ENCODE measurements at regions not wholly inside any gene's neighbourhood (a gene's known extent, or its start where the extent isn't known, plus 50 kb on each side); places are given as distances from the start of the nearest gene placed in this dataset.

DNA sequence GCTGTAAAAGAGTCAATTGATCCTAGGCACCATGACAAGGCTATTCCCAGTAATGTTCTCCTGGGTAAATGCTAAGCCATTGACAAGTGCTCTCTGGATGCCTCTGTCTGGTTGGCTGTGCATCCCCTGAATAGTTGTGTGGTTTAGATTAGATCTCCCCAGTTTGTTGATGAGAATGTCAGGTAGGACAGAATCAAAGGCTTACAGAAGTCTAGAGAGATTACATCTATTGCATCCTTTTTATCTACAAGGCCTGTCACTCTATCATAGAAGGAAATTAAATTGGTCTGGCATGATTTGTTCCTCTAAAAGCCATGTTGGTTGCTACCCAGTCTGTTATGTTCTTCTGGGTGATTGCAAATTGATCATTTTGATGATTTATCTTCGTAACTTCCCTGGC lies 548.3 kb downstream of the GATA3 start:
- FAIRE-seq, result no peak

DNA sequence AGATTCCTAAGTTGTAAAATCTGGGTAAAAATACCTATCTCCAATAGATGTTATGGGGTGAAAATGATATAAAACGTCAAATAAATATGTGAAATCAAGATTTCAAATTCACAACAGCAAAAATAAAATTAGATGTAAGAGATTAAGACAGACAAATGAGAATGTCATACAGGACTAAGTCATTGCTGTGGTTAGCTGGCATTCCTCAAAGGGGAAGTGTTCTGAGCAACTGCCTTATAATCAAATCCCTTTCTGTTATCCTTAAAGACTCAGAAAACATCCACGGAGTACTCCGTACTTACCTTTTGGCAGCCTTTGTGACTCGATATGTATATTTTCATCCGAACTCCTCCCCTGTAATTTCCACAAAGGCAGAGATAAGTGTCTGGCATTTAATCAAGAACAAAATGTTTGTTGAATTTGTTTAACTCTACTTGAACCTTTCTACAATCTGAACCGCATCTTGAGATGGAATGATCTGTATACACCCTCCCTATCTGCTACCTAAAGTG lies 559.6 kb downstream of the GATA3 start:
- Histone ChIP-seq H3K9me1 (ENCODE audit: control insufficient read depth, extremely low read depth, insufficient read depth, low read length) (no peaks in the 10 kb centered on the region), H3K4me3 (ENCODE audit: control insufficient read depth in 2 of 3, extremely low read depth in 1 of 3, insufficient read depth in 2 of 3, low read depth in 1 of 3, low read length in 3 of 3) (no peak overlapping the region), H3K36me3 (ENCODE audit: control insufficient read depth in 2 of 2, extremely low read depth in 1 of 2, insufficient read depth in 2 of 2, low read length in 2 of 2) (no peaks in the 10 kb centered on the region), H3K4me2 (ENCODE audit: control insufficient read depth, extremely low read depth, insufficient read depth, low read depth, low read length) (peak overlapping the region; percentile 52), H3K79me2 (ENCODE audit: control insufficient read depth, insufficient read depth, low read length) (no peaks in the 10 kb centered on the region), H3K9me3 (ENCODE audit: control insufficient read depth, low read depth, low read length) (no peaks in the 10 kb centered on the region), H3K4me1 (ENCODE audit: control insufficient read depth, extremely low read depth, insufficient read depth, low read length) (peaks cover 20% of the 10 kb centered on the region), H4K20me1 (ENCODE audit: control insufficient read depth, extremely low read depth, insufficient read depth, low read length) (no peaks in the 10 kb centered on the region), H3K27ac (ENCODE audit: control insufficient read depth, insufficient read depth, low read length) (no peak overlapping the region), H3K27me3 (ENCODE audit: control insufficient read depth, extremely low read depth, insufficient read depth, low read length) (no peaks in the 10 kb centered on the region), H3K9ac (ENCODE audit: control insufficient read depth, extremely low read depth, insufficient read depth, low read length) (no peak overlapping the region), H2AFZ (ENCODE audit: control insufficient read depth, low read length) (peak overlapping the region; percentile 81)
- dilution Hi-C loops (cut with MboI; ENCODE audit: extremely low pct_ligation_motif_present, low sequenced_read_pairs), result no loop called here
- TF ChIP-seq EZH2 (IDR thresholded peaks at IDR 0.05; ENCODE audit: low read length), result no peak
- TF ChIP-seq, protein P1, sequence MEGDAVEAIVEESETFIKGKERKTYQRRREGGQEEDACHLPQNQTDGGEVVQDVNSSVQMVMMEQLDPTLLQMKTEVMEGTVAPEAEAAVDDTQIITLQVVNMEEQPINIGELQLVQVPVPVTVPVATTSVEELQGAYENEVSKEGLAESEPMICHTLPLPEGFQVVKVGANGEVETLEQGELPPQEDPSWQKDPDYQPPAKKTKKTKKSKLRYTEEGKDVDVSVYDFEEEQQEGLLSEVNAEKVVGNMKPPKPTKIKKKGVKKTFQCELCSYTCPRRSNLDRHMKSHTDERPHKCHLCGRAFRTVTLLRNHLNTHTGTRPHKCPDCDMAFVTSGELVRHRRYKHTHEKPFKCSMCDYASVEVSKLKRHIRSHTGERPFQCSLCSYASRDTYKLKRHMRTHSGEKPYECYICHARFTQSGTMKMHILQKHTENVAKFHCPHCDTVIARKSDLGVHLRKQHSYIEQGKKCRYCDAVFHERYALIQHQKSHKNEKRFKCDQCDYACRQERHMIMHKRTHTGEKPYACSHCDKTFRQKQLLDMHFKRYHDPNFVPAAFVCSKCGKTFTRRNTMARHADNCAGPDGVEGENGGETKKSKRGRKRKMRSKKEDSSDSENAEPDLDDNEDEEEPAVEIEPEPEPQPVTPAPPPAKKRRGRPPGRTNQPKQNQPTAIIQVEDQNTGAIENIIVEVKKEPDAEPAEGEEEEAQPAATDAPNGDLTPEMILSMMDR (optimal IDR thresholded peaks at IDR 0.05 in 1 of 3, IDR thresholded peaks at IDR 0.05 in 1 of 3, conservative IDR thresholded peaks at IDR 0.05 in 1 of 3; ENCODE audit: extremely low read depth in 1 of 3, insufficient read depth in 2 of 3, low read length in 3 of 3), result no peak
- FAIRE-seq, result peak; percentile 9
- DNase-seq (ENCODE audit: low read depth, low spot score), result no peak

More for the DNA sequence above, 548.3 kb downstream of the GATA3 start:
- Histone ChIP-seq H3K4me2 (ENCODE audit: control insufficient read depth, extremely low read depth, insufficient read depth, low read depth, low read length) (no peak overlapping the region), H3K79me2 (ENCODE audit: control insufficient read depth, insufficient read depth, low read length) (no peaks in the 10 kb centered on the region), H3K36me3 (ENCODE audit: control insufficient read depth in 2 of 2, extremely low read depth in 1 of 2, insufficient read depth in 2 of 2, low read length in 2 of 2) (no peaks in the 10 kb centered on the region), H3K9me1 (ENCODE audit: control insufficient read depth, extremely low read depth, insufficient read depth, low read length) (no peaks in the 10 kb centered on the region), H3K4me3 (ENCODE audit: control insufficient read depth in 2 of 3, extremely low read depth in 1 of 3, insufficient read depth in 2 of 3, low read depth in 1 of 3, low read length in 3 of 3) (no peak overlapping the region), H3K4me1 (ENCODE audit: control insufficient read depth, extremely low read depth, insufficient read depth, low read length) (peaks cover 10% of the 10 kb centered on the region), H3K9ac (ENCODE audit: control insufficient read depth, extremely low read depth, insufficient read depth, low read length) (no peak overlapping the region), H4K20me1 (ENCODE audit: control insufficient read depth, extremely low read depth, insufficient read depth, low read length) (no peaks in the 10 kb centered on the region), H3K27ac (ENCODE audit: control insufficient read depth, insufficient read depth, low read length) (no peak overlapping the region), H2AFZ (ENCODE audit: control insufficient read depth, low read length) (no peak overlapping the region), H3K9me3 (ENCODE audit: control insufficient read depth, low read depth, low read length) (no peaks in the 10 kb centered on the region), H3K27me3 (ENCODE audit: control insufficient read depth, extremely low read depth, insufficient read depth, low read length) (no peaks in the 10 kb centered on the region)
- DNase-seq (ENCODE audit: low read depth, low spot score), result no peak
- TF ChIP-seq, protein P1 (optimal IDR thresholded peaks at IDR 0.05 in 1 of 3, IDR thresholded peaks at IDR 0.05 in 1 of 3, conservative IDR thresholded peaks at IDR 0.05 in 1 of 3; ENCODE audit: extremely low read depth in 1 of 3, insufficient read depth in 2 of 3, low read length in 3 of 3), result no peak
- no peak for TF ChIP-seq EZH2 (IDR thresholded peaks at IDR 0.05; ENCODE audit: low read length)
- dilution Hi-C loops (cut with MboI; ENCODE audit: extremely low pct_ligation_motif_present, low sequenced_read_pairs), result no loop called here
